ENCODE measurements at regions not wholly inside any gene's neighbourhood (a gene's known extent, or its start where the extent isn't known, plus 50 kb on each side); places are given as distances from the start of the nearest gene placed in this dataset.

DNA sequence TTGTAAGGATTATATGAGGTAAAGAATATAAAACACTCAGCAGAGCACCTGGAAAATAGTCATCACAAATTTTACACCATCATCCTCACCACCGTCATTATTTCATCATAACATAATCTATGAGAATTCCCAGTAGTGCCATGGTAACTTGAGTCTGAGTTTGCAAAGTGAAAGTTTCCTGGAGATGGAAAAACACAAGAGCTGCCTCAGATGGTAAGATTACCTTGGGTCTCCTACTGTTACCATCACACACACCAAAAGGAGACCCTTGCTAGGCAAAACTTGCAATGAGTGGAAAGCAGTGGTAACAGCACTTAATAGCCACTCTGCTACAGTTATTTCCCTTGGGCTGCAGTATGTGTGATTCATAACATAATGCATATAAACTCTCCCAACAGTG lies 589.8 kb downstream of the RNF144B start:
- Histone ChIP-seq H3K9ac (no peak overlapping the region), H2AFZ (ENCODE audit: low read depth) (no peak overlapping the region), H3K9me2 (no peaks in the 10 kb centered on the region), H3K27ac (ENCODE audit: low read depth in 2 of 2, low read length in 1 of 2) (no peak overlapping the region), H3K4me3 (ENCODE audit: low read depth in 2 of 2, low read length in 1 of 2) (no peak overlapping the region), H3K36me3 (replicated peaks in 1 of 2; ENCODE audit: control insufficient read depth in 1 of 2, insufficient read depth in 2 of 2, low read length in 1 of 2) (no peaks in the 10 kb centered on the region), H4K20me1 (ENCODE audit: insufficient read depth) (no peaks in the 10 kb centered on the region), H3F3A (replicated peaks; ENCODE audit: insufficient read depth) (no peaks in the 10 kb centered on the region), H3K9me3 (no peaks in the 10 kb centered on the region), H3K27me3 (ENCODE audit: insufficient read depth) (no peaks in the 10 kb centered on the region), H3K4me1 (ENCODE audit: control insufficient read depth in 1 of 2, insufficient read depth in 2 of 2, low read depth in 1 of 2, low read length in 1 of 2) (no peaks in the 10 kb centered on the region), H3K4me2 (no peak overlapping the region), H3K79me2 (ENCODE audit: insufficient read depth) (no peaks in the 10 kb centered on the region)
- DNase-seq = no peak
- no peak for TF ChIP-seq EZH2phosphoT487 (IDR thresholded peaks at IDR 0.05; ENCODE audit: borderline replicate concordance, low read depth)
- TF ChIP-seq FOXJ3 (CRISPR knock-in tag; IDR thresholded peaks at IDR 0.05) = no peak
- TF ChIP-seq RCOR1 (IDR thresholded peaks at IDR 0.05; ENCODE audit: low read length) = no peak
- TF ChIP-seq, protein P1, sequence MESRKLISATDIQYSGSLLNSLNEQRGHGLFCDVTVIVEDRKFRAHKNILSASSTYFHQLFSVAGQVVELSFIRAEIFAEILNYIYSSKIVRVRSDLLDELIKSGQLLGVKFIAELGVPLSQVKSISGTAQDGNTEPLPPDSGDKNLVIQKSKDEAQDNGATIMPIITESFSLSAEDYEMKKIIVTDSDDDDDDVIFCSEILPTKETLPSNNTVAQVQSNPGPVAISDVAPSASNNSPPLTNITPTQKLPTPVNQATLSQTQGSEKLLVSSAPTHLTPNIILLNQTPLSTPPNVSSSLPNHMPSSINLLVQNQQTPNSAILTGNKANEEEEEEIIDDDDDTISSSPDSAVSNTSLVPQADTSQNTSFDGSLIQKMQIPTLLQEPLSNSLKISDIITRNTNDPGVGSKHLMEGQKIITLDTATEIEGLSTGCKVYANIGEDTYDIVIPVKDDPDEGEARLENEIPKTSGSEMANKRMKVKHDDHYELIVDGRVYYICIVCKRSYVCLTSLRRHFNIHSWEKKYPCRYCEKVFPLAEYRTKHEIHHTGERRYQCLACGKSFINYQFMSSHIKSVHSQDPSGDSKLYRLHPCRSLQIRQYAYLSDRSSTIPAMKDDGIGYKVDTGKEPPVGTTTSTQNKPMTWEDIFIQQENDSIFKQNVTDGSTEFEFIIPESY (IDR thresholded peaks at IDR 0.05; ENCODE audit: borderline replicate concordance, low read depth) = no peak
- TF ChIP-seq YY1 (IDR thresholded peaks at IDR 0.05; ENCODE audit: low read depth) = no peak
- no peak for TF ChIP-seq NRF1 (IDR thresholded peaks at IDR 0.05; ENCODE audit: low read depth, low read length)
- TF ChIP-seq GABPA (IDR thresholded peaks at IDR 0.05; ENCODE audit: low read depth) = no peak
- no peak for TF ChIP-seq CHD2 (IDR thresholded peaks at IDR 0.05; ENCODE audit: low read length, partially characterized antibody)
- TF ChIP-seq, protein P2, sequence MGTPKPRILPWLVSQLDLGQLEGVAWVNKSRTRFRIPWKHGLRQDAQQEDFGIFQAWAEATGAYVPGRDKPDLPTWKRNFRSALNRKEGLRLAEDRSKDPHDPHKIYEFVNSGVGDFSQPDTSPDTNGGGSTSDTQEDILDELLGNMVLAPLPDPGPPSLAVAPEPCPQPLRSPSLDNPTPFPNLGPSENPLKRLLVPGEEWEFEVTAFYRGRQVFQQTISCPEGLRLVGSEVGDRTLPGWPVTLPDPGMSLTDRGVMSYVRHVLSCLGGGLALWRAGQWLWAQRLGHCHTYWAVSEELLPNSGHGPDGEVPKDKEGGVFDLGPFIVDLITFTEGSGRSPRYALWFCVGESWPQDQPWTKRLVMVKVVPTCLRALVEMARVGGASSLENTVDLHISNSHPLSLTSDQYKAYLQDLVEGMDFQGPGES (IDR thresholded peaks at IDR 0.05; ENCODE audit: low read depth, low read length) = no peak
- no peak for TF ChIP-seq SMC3 (IDR thresholded peaks at IDR 0.05; ENCODE audit: low read depth, low read length)
- no peak for TF ChIP-seq TEAD4 (IDR thresholded peaks at IDR 0.05; ENCODE audit: borderline replicate concordance, insufficient read depth)
- ChIA-PET CTCF (no interaction called here), POLR2A (no interaction called here)
- WGBS (ENCODE audit: low lambda C conversion rate) = 5% methylated on average over 1 of the region's 1 CpG

DNA sequence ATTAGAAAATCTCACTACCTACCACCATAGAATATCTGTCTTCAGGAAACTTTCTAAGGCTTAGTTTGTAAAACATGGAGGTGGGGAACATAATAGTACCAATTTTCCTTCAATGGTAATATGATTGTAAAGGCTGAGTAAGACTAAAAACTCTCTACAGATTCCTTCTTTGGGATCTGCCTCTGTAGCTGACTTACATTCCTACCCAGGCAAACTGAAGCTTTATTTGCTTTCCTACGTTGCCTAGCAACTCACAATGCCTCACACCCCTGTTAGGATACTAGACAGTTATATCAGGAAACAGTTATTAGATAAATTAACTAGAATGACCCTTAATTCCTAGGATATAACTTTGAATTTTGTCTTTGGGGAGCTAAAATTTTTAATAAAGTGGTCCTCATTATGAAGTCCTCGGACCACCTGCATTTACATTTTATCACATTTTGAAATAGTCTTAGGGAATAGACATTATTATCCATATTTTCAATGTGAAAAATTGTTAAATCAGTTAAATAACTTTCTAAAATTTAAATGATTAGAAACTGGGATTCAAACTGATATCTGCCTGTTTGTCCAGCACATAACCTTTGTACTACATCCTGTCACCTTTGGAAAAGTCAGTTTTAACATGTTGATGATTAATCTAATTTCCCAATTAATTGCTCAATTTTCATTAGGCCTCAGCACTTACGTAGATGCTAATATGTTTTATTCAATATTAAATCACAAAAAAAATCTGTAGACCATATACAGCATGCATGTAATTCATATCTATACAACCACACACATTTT lies 591.4 kb downstream of the RNF144B start:
- H3K27me3 ChIP-seq (ENCODE audit: insufficient read depth) = no peaks in the 10 kb centered on the region
- H3K27ac ChIP-seq (ENCODE audit: low read depth in 2 of 2, low read length in 1 of 2) = no peak overlapping the region
- no peaks in the 10 kb centered on the region for H3K4me1 ChIP-seq (ENCODE audit: control insufficient read depth in 1 of 2, insufficient read depth in 2 of 2, low read depth in 1 of 2, low read length in 1 of 2)
- no peaks in the 10 kb centered on the region for H3F3A ChIP-seq (replicated peaks; ENCODE audit: insufficient read depth)
- H3K79me2 ChIP-seq (ENCODE audit: insufficient read depth) = no peaks in the 10 kb centered on the region
- TF ChIP-seq, protein P3, sequence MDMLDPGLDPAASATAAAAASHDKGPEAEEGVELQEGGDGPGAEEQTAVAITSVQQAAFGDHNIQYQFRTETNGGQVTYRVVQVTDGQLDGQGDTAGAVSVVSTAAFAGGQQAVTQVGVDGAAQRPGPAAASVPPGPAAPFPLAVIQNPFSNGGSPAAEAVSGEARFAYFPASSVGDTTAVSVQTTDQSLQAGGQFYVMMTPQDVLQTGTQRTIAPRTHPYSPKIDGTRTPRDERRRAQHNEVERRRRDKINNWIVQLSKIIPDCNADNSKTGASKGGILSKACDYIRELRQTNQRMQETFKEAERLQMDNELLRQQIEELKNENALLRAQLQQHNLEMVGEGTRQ (IDR thresholded peaks at IDR 0.05; ENCODE audit: borderline replicate concordance, low read depth, low read length) = no peak
- TF ChIP-seq, protein P2 (IDR thresholded peaks at IDR 0.05; ENCODE audit: low read depth, low read length) = no peak
- TF ChIP-seq YY1 (IDR thresholded peaks at IDR 0.05; ENCODE audit: low read depth) (no peak), RXRA (IDR thresholded peaks at IDR 0.05; ENCODE audit: borderline replicate concordance, low read depth) (no peak), EP300 (IDR thresholded peaks at IDR 0.05; ENCODE audit: borderline replicate concordance in 1 of 2, low read depth in 1 of 2, low read length in 1 of 2) (no peak), RCOR1 (IDR thresholded peaks at IDR 0.05; ENCODE audit: low read length) (no peak), NRF1 (IDR thresholded peaks at IDR 0.05; ENCODE audit: low read depth, low read length) (no peak), MXI1 (IDR thresholded peaks at IDR 0.05; ENCODE audit: low read depth, low read length) (no peak), SMC3 (IDR thresholded peaks at IDR 0.05; ENCODE audit: low read depth, low read length) (no peak)
- TF ChIP-seq, protein P4, sequence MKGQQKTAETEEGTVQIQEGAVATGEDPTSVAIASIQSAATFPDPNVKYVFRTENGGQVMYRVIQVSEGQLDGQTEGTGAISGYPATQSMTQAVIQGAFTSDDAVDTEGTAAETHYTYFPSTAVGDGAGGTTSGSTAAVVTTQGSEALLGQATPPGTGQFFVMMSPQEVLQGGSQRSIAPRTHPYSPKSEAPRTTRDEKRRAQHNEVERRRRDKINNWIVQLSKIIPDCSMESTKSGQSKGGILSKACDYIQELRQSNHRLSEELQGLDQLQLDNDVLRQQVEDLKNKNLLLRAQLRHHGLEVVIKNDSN (IDR thresholded peaks at IDR 0.05; ENCODE audit: borderline replicate concordance, low read depth) = no peak
- H3K9me2 ChIP-seq = no peaks in the 10 kb centered on the region
- H4K20me1 ChIP-seq (ENCODE audit: insufficient read depth) = no peaks in the 10 kb centered on the region
- whole genome bisulfite sequencing (ENCODE audit: low lambda C conversion rate) = 5% methylated on average over 3 of the region's 3 CpGs
- CTCF ChIA-PET = interaction anchor here (1.2 kb wide), 1 partner anchor 11 kb away, joined by 3 read pairs; no protein-coding TSS in a partner anchor
- no peaks in the 10 kb centered on the region for H3K9me3 ChIP-seq
- H3K36me3 ChIP-seq (replicated peaks in 1 of 2; ENCODE audit: control insufficient read depth in 1 of 2, insufficient read depth in 2 of 2, low read length in 1 of 2) = no peaks in the 10 kb centered on the region
- H3K4me3 ChIP-seq (ENCODE audit: low read depth in 2 of 2, low read length in 1 of 2) = no peak overlapping the region
- POLR2A ChIA-PET = no interaction called here
- no peak for DNase-seq
- H3K4me2 ChIP-seq = no peak overlapping the region
- H3K9ac ChIP-seq = no peak overlapping the region
- H2AFZ ChIP-seq (ENCODE audit: low read depth) = no peak overlapping the region
